GM12892 (cell line): ENCODE measurements at regions not wholly inside any gene's neighbourhood (a gene's known extent, or its start where the extent isn't known, plus 50 kb on each side); places are given as distances from the start of the nearest gene placed in this dataset.

Experiments used
- POLR2A ChIP-seq: IDR thresholded peaks from 2 replicates; pipeline ENCODE4 v1.6.1; 2011; ENCODE audit warnings: low read depth, low read length, control low read depth
- POLR2AphosphoS5 ChIP-seq: IDR thresholded peaks from 2 replicates; pipeline ENCODE4 v1.6.1; 2011; ENCODE audit warnings: low read depth, low read length, control low read depth
- TAF1 ChIP-seq: IDR thresholded peaks from 2 replicates; pipeline ENCODE4 v1.6.1; 2011; ENCODE audit warnings: low read depth, mild to moderate bottlenecking, control low read depth, low read length, borderline replicate concordance

DNA sequence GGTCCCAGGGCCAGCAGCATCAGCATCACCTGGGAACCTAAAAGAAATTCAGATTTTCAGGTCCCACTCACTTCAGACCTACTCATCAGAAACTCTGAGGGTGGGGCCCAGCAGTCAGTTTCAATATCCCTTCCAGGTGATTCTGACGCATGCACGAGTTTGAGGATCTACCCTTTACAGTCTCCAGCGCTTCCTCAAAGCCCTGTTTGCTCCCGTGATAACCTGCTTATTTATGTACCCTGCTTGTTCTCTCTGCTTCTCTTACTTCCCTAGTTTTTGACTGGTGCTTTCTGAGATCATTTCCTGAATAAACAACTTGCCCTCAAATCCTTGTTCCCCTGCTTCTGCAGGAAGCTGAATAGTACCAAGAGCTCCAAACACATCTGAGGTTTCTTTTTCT lies 245.3 kb downstream of the ZNF621 start:
- no peak for TF ChIP-seq POLR2A
- TF ChIP-seq TAF1 = no peak
- no peak for TF ChIP-seq POLR2AphosphoS5
